Omental fat pad (tissue), 3 donors: ENCODE measurements at regions not wholly inside any gene's neighbourhood (a gene's known extent, or its start where the extent isn't known, plus 50 kb on each side); places are given as distances from the start of the nearest gene placed in this dataset.

Experiments
- ATAC-seq: fragments of 150-250 bp; one replicate; pipeline ENCODE4 v1.9.1; 2016; ENCODE audit warnings: mild to moderate bottlenecking, moderate library complexity; ENCODE audit not compliant: low FRiP score
- DNase-seq: peaks from one replicate; pipeline ENCODE4 v3.0.0-alpha.2; 2019; ENCODE audit warnings: low spot score
- TF ChIP-seq, protein P1 (sequence below), 3 donors: fragments of 450-650 bp; IDR thresholded peaks; one replicate each; pipeline ENCODE4 v1.5.1; 2016 to 2017; ENCODE audit warnings: antibody characterized with exemption in 3 of 3, mild to moderate bottlenecking in 3 of 3, moderate library complexity in 2 of 3

DNA sequence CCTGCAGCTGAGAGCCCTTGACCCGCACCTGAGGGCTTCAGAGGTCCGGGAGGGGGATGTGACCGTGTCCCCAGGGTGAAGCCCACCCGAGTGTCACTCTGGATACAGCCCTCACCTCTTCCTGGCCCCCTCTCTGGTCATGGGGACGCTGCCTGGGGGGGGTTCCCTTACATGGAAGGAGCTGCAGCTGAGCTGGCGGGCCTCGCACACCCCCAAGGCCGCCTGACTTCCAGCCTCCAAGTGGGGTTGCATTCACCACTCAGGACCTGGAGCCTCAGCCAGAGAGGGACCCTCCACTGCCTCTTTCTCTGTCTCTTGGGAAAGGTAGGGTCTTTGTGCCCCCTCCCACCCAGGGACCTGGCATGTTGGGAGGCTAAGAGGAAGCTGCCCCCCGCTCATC lies 284.6 kb downstream of the SEC14L1 start:
- DNase-seq (no peak), ATAC-seq (no peak)
- TF ChIP-seq, protein P1, sequence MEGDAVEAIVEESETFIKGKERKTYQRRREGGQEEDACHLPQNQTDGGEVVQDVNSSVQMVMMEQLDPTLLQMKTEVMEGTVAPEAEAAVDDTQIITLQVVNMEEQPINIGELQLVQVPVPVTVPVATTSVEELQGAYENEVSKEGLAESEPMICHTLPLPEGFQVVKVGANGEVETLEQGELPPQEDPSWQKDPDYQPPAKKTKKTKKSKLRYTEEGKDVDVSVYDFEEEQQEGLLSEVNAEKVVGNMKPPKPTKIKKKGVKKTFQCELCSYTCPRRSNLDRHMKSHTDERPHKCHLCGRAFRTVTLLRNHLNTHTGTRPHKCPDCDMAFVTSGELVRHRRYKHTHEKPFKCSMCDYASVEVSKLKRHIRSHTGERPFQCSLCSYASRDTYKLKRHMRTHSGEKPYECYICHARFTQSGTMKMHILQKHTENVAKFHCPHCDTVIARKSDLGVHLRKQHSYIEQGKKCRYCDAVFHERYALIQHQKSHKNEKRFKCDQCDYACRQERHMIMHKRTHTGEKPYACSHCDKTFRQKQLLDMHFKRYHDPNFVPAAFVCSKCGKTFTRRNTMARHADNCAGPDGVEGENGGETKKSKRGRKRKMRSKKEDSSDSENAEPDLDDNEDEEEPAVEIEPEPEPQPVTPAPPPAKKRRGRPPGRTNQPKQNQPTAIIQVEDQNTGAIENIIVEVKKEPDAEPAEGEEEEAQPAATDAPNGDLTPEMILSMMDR (IDR thresholded peaks at IDR 0.05): peak in 1 of 3 donors; percentile 4

GRCh38 chr17:77425791-77426641 lies 285.2 kb downstream of the SEC14L1 start:
- no peak for ATAC-seq
- TF ChIP-seq, protein P1 (IDR thresholded peaks at IDR 0.05): no peak
- no peak for DNase-seq

GRCh38 chr17:77426676-77427386 lies 286.1 kb downstream of the SEC14L1 start:
- ATAC-seq (no peak), DNase-seq (no peak)
- TF ChIP-seq, protein P1 (IDR thresholded peaks at IDR 0.05): no peak

GRCh38 chr17:77427391-77427991 lies 286.7 kb downstream of the SEC14L1 start:
- TF ChIP-seq, protein P1 (IDR thresholded peaks at IDR 0.05): no peak
- no peak for DNase-seq
- ATAC-seq: peak; percentile 57

- ATAC-seq (no peak), DNase-seq (no peak)
- TF ChIP-seq, protein P1 (IDR thresholded peaks at IDR 0.05): no peak
Measured at GRCh38 chr17:77428020-77428748, 287.4 kb downstream of the SEC14L1 start.

GRCh38 chr17:77428749-77429368 lies 288.1 kb downstream of the SEC14L1 start:
- ATAC-seq (no peak), DNase-seq (no peak)
- TF ChIP-seq, protein P1 (IDR thresholded peaks at IDR 0.05): no peak
